ENCODE measurements at regions not wholly inside any gene's neighbourhood (a gene's known extent, or its start where the extent isn't known, plus 50 kb on each side); places are given as distances from the start of the nearest gene placed in this dataset.

DNA sequence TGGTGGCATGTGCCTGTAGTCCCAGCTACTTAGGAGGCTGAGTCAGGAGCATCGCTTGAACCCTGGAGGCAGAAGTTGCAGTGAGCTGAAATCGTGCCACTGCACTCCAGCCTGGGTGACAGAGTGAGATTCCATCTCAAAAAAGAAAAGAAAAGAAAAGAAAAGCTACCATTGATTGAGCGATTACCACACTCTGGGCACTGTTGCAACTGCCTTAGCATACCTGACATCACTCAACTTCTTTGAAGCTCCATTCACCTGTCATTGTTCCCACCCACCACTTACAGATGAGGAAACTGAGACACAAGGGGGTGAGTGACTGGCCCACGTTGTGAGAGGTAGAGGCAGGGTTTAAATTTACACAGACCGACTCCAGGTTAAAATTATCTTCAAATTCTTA, 442.1 kb upstream of the SULF2 start:
- TF ChIP-seq, protein P1, sequence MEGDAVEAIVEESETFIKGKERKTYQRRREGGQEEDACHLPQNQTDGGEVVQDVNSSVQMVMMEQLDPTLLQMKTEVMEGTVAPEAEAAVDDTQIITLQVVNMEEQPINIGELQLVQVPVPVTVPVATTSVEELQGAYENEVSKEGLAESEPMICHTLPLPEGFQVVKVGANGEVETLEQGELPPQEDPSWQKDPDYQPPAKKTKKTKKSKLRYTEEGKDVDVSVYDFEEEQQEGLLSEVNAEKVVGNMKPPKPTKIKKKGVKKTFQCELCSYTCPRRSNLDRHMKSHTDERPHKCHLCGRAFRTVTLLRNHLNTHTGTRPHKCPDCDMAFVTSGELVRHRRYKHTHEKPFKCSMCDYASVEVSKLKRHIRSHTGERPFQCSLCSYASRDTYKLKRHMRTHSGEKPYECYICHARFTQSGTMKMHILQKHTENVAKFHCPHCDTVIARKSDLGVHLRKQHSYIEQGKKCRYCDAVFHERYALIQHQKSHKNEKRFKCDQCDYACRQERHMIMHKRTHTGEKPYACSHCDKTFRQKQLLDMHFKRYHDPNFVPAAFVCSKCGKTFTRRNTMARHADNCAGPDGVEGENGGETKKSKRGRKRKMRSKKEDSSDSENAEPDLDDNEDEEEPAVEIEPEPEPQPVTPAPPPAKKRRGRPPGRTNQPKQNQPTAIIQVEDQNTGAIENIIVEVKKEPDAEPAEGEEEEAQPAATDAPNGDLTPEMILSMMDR (IDR thresholded peaks at IDR 0.05), result no peak
- TF ChIP-seq POLR2A (IDR thresholded peaks at IDR 0.05) (no peak), POLR2AphosphoS5 (IDR thresholded peaks at IDR 0.05; ENCODE audit: insufficient read depth in 1 of 2, low read depth in 1 of 2) (no peak)
